ENCODE measurements at regions not wholly inside any gene's neighbourhood (a gene's known extent, or its start where the extent isn't known, plus 50 kb on each side); places are given as distances from the start of the nearest gene placed in this dataset.

DNA sequence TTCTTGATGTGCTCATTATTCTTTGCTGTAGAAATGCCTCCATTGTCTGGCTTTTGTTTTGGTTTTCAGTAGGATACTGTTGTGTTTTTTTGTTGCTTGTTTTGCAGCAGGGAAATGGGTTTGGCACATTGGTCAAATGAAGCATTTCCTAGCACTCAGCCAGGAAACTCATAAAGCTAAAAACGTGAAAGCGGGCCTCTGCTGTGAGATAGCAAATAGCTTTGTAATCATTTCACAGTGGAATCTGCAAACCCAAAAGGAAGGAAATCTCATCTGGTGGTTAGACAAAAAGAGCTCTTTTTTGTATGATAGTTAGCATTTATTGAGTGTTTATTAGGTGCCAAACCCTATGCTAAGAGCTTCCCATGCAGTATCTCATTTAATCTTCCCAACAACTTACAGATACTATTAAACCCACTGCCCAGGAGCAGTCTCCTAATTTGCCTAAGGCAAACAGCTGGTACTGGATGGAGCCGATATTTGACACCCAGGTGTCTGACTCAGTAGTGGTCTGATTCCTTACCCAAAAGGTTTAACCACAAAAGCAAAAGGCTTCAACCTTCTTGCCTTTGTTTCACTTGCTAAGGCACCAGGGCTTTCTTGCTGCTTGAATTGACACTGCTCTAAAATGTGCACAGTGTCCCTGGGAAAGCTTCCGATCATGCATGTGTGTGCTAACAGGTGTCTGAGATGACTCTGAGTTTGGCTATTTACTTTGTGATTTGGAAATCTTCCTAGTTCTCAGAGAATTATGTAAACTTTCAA lies 527.9 kb upstream of the MDFIC2 start:
- FAIRE-seq = no peak

DNA sequence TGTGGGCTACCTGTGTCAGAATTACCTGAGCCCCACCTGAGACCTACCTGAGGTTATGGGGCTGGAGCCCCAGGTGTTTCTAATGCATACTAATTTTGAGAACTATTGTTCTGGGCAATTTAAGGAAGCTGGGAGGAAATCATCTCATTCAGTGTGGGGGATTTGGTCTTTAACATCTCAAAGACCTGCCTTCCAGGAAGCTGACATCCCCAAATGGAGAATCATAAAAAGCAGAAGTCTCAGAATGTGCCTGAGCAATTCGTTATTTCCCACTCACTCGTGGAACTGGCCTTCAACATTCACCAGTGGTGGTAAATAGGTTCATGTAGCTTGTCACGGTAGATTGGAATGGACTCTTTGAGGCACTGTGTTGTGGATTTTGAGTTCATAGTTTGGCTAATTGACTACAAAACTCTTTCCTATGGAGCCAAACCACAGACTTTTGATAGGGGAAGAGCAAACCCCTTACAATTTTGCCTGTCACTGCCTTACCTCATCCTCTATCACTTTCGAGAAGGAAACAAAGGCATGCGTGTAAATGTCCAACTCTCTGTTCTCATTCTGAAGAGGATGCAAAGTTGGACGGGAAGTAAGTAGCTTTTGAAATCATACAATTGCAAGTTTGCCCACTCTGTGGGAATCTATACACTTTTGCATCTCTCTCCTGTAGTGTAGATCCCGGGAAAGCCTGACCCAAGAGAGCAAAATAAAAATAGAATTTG lies 521.0 kb upstream of the MDFIC2 start:
- no peak for FAIRE-seq

DNA sequence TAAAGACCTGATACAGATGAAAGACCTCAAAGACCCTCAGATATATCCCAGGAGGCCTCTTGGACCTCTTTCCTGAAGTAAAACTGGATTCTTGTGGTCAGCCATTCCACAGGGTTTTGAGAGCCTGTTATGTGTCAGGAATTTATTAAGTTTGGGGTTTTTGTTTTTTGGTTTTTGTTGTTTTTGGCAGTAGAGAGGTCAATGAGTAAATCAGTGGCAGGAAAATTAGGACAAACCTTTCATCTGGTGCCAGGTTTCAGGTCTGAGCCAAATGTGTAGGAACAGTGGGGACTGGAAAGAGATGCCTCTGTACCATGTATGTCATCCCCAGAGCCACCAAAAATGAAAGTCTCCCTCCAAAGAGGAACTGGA lies 520.4 kb upstream of the MDFIC2 start:
- no peak for FAIRE-seq

DNA sequence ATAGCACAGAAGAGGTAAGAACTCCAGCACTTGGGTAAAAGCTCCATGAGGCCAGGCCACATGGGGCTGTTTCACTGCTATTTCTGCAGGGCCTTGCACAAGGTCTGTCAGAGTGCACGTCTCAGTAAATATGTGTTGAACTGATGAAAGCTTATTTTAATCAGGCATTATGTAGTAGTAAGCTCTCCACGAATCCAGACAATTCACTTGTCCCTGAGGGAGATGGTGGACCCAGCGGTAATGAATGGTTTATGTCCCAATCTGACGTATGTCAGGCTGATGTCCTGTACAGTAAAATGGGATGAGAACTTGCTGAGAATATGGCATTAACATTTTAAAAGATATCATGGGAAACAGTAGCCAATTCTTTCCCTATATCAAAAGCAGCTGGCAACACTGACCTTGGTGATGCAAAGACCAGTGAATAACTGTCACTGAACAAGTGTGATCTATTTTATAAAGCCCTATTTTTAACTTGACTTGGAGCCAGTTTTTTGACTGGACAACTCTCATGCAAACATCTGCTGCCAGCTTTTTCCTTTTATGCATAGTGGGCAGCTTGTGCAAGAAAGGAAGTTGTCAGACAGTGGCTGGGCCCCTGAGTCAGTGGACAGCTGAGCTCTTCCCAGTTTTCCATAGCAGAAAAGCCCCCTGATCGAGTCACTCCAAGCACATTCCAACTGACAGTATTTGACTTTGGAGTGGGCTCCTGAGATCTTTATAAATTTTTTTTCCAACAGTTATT lies 519.8 kb upstream of the MDFIC2 start:
- no peak for FAIRE-seq

DNA sequence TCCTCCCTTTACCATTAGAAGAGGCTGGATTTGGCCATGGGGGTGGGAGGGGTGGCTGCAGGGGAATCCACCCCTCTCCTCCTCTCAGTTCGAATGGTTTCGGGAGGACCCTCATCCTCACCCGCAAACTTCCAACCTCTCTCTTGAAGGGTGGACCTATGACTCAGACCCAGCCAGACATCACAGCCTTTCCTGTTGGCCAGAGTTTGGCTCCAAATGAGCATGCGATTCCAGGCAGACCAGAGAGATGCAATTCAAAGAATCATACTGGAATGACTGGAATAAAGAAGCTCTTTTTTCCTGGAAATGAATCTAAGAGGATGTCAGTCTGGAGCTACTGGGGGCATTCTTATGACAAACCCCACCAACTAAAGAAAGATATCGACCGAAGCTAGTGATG lies 516.7 kb upstream of the MDFIC2 start:
- FAIRE-seq = no peak

DNA sequence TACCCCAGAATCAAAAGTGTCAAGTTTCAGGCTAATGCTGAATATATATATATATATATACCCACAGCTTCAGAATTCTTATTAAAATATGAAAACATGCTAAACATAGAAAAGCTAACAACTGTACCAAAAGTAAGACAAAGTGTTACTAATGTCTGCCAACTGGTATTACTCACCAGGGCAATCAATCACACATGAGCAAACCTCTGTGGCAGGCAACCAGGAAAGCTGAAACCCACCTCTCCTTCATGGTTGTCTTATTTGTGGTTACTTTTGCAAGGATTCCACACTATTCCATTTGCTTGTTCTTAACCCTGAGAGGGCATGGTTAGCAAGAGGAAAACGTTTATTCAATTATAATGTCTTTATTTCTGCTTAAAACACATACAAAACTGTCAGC lies 512.3 kb upstream of the MDFIC2 start:
- no peak for FAIRE-seq

DNA sequence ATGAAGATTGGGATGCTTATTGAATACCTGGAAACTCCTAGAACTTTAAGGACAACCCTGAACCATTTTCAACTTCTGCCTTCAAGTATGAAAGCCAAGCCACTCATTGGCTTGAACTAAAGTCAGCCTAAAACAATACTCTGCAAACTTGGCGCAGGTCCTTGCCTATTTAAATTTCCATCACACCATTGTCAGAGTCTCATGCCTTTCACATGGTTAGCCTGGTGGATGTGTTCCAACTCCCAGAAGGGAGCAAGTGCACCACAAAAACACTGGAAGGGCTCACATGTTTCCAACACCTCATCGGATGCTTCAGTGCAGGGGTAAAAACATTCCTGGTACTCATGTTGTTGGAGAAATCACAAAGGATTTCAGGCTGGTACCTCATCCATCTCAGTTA lies 511.6 kb upstream of the MDFIC2 start:
- no peak for FAIRE-seq

DNA sequence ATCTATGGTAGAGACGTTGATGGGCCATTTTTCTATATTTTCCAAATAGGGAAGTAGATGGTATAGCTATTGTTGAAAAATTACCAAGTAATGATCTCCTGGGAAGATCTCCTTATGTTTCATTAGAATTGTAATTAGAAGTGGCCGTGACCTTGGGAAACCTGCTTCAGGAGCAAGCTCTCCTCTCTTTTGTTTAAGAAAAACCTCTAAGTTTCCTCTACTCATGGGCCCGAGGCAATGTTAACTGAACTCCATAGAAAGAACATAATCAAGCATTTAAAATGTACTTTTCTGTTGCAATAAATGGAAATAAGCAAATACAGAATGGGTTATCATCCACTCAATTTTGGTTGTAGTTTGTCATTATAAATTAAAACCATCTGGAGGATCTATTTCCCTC lies 511.2 kb upstream of the MDFIC2 start:
- no peak for FAIRE-seq

DNA sequence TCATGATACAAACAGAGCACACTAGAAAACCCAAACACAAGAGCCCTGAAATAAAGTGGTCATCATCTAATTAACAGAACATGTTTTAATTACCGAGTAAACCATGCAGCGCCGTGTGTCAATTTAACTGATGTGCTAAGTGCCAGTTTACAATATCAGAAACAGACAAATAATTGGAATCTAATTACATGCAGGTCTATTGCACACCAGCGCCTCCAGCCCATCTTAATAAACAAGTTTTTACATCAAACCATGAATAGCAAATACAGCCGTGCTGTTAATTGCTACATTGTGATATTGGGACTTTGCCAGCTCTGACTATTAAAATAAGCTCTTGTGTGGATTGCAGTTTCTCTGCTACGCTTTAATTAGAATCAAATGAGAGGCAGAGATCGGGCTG lies 510.2 kb upstream of the MDFIC2 start:
- no peak for FAIRE-seq

DNA sequence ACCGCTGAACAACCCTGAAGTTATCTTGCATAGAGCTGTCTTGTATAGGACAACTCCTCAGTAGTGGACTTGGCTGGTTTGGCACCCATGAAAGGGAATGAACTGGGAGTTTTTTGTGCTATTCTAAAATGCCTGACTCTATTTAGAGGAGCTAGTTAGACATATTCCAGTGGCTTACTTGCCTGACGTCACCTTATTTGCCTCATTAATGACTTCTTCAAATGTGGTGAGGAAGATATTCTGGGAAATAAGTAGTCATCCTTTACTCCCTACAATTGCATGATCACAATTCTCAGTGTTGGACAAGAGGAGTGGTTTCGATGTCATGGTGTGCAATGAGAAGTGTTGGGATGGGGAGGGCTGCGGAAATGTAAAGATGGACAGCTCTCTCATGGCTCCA lies 509.2 kb upstream of the MDFIC2 start:
- FAIRE-seq = no peak

DNA sequence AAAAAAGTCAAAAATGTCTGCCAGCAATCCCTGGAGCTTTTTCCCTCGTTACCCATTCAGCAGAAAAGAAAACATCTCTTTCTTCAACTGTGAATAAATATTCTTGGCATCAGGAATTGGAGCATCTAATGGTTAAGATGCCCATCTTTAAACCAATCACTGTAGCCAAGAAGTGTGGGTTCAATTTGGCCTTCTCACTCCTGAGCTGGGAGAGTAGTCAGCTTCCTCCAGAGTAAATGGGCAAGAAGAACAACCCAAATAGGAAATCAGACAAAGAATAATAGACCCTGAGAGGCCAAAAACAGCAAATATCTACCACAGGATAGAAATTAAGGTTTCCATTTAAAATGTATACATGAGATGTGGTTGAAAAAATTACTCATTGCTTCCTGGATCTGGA lies 508.0 kb upstream of the MDFIC2 start:
- no peak for FAIRE-seq

DNA sequence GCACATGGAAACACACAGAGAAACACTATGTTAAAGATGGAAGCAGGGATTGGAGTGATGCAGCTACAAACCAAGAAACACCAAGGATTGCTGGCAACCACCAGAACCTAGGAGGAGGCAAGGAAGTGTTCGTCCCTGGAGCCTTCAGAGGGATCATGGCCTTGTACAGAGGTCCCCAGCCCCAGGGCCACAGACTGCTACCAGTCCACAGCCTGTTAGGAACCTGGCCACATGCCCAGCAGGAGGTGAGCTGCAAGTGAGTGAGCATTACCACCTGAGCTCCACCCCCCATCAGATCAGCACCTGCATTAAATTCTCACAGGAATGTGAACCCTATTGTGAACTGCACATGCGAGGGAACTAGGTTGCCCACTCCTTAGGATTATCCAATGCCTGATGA lies 505.7 kb upstream of the MDFIC2 start:
- no peak for FAIRE-seq

DNA sequence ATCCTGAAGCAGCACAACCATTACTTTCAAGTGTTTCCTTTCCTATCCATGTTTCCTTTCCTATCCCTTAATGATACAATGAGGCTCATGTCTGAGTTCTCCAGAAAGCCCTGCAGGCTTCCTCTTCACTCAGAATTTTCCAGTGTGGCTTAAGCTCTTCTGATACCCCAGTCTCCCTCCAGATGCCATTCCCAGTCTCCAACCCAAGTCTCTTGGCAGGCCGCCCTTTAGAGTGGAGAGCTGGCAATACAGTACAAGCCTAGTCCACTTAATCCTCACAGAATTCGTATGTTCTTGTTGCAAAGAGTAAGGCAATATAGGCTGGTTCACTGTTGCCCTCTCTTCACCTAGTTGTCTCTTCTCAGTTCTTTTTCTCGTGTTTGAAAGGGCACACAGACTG lies 503.9 kb upstream of the MDFIC2 start:
- FAIRE-seq = no peak

DNA sequence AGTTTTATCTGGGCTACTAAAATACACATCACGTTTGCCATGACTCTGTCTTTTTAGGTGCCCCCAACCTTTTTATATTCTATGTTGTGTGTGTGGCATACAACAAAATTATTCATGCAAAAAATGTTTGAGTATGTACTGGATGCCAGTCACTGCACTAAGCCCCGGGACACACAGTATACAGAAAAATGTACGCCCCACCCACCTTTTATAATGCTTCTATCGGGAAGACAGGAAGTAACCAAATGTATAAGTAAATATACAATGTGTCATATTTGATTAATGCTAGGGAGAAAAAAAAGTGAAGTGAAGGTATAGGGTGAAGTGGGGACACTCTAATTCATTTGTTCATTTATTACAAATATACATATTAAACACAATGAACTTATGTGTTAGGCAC lies 503.4 kb upstream of the MDFIC2 start:
- FAIRE-seq = no peak

DNA sequence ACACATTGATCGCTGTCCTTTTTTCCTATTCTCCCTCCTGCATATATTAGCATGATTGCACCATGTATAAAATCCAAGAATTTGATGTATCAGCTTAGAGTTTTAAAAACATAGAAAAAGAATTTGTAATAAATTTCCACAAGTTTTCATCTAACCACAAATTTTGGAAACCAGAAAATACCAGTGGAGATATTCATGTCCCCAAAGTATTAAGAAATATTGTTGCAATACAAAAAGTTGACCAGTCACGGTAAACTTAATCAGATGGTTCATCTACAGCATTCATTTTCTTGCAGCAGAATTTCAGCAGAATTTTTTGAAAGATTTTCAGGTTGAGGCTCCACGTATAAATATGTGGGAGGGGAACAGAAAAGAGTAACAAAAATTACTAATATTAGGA lies 500.9 kb upstream of the MDFIC2 start:
- FAIRE-seq = no peak

DNA sequence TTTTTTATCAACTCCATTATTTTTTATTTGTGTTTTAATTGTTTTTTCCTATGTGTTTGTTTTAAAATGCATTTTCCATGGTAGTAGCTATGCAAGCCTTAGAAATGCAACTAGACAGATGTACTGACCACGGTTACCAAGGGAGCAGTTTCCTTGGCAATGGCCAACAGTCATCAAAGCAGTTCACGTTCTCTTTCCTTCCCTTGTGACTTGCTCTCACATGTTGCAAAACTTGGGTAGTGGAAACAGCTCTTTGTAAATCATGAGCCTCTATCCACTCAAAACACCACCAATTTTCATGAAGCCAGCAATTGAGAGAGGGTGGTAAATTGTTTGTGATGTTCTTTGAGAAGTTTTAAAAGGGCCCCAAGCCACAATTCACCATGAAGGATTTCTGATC lies 499.4 kb upstream of the MDFIC2 start:
- FAIRE-seq = peak; percentile 77

DNA sequence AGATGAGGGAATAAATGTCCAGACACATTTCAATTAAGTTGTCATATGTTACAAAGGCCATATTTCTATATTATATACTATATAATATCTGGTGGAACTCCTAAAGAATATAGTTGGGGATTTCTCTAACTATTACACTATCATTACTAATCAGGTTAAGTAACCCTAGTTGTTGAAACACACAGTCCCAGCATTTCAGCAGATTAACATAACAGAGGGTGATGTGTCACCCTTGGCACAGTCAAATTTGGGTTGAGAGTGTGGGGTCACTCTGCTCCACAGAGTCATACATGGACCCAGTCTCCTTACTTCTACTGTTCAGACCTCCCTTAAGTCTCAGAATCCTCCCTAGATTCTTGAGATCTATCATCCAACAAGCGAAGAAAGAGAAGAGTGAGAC lies 496.4 kb upstream of the MDFIC2 start:
- FAIRE-seq = no peak

DNA sequence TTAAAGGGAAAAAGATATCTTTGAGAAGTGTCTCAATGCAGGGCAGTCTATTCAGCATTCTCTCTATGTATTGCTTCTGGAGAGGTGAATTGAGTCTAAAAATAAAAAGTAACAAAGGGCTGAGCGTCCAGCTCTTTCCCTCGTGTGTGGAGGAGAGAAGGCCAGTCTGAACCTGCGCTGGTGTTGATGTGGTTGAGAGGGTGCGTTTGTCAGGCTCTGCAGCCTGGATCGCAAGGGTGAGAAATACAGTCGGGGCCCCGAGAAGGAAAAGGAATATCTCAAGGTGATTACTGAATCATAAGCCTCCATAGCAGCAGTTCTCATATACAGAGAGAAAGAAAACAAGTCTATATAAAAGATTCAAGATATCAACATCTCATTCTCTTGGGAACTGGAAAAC lies 494.1 kb upstream of the MDFIC2 start:
- no peak for FAIRE-seq

DNA sequence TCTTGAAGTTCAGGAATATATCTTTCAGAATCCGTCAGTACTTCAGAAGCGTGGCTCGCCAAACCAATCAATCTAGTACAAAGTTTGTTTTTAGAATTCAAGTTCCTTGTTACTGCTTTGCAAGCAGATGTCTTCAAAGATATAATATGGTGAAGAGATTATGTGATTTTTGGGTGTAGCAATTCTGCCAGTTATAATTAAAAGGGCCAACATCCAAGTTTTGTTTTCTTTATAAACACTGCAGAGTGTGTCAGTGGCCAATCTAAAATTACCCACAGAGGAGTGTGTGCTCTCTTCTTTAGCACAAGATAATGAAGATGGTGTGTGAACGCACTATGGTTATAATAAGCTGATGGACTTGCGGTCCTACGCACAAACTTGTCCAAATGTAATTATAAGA lies 493.6 kb upstream of the MDFIC2 start:
- no peak for FAIRE-seq

DNA sequence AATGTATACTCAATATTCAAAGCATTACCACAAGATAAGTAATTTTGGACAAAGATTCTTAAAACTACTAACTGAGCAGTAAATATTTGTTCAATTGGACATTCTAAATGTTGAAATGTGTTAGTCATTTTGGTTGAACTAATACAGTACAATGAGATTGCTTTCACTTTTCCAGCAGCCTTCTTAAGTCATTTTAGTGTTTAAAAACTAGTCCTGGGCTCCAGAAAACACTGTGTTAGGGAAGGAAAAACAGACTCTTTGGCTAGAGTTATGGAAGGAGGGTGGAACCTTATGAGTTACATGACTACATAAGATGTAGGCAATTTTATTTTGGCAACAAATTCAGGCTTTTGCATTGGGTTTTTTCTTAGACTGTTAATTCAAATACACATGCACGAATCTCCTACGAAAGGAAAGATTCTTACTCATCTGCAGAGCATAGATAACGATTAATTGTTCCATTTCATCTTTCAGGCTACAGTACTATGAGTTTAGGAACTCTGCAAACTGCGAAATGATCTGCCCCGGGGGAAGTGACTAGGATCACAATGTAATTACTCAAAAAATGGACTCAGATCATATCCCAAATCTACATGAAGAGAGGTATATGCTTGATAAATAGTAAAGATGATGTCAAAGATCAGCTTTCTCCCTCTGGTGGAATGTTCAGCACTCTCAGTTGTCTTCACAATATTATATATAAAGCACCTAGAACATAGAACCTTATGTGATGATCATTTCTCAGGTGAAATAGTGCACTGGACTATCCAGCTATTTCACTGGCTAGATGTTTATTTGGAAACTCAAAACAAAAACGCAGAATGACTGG lies 492.8 kb upstream of the MDFIC2 start:
- FAIRE-seq = no peak

DNA sequence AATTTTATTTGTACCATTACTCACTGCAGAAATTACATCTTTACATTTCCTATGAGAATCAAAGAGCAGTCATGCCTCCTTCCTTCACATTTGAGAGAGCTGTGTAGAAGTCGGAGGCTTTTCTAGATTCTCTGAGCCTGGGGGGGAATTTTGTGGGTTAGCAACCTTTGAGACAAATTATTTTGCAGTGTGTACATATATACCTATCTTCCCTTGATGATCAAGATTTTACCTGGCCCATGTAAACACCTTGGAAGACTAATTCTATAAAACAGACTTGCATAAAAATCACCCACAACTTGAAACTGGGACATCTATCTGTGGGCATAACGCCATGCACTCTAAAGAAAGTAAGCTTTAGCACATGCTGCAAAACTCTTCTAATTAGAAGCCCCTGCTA lies 491.5 kb upstream of the MDFIC2 start:
- no peak for FAIRE-seq

DNA sequence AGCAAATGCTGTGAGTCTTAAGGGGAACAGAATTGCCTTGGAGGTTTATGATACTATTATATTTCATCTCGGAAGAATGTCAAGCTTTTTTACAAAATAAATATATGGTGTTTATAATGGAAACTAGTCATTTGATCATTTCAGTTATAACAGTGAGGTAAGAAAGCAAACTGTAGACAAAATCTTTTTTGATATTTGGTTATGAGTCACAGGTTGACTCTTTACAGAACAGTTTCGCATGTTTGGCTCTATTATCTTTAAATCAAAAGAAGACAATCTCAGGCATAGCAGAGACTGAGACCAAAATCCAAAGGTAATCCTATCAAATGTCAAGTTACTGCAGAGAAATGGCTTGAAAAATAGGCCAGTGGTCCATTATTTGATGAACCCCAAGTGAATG lies 490.9 kb upstream of the MDFIC2 start:
- FAIRE-seq = no peak

DNA sequence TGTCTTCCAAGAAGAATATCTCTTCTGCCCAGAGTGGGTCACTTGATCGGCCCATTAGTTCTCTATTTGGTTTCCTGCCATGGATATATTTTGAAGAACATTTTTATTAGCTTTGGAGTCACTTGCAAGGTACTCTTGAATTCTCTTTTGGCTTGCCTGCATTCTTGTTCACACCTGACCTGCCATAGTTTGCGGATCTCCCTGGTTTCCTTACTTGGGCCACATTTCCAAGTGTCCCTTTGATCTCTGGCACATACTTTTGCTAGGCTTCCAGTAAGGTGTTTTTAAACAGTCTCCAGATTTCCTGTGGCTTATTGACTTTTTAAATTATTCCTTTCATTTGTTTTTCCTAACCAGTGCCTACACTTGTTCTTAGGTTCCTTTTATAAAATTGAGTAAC lies 488.5 kb upstream of the MDFIC2 start:
- no peak for FAIRE-seq

All from islet of Langerhans (tissue), 1 donor.